HG02852 (cell line): ENCODE measurements at regions not wholly inside any gene's neighbourhood (a gene's known extent, or its start where the extent isn't known, plus 50 kb on each side); places are given as distances from the start of the nearest gene placed in this dataset.
"Not testable (repeated sequence)": the region's sequence is repeated elsewhere in the genome, so short reads cannot be mapped to it uniquely, and the experiment has no call there.

ENCODE experiments used
- ATAC-seq: cut with Tn5 transposase; IDR thresholded peaks from one replicate; pipeline ENCODE4 v1.9.1; 2021; ENCODE audit warnings: mild to moderate bottlenecking, moderate library complexity; ENCODE audit not compliant: unreplicated experiment

GRCh38 chr6:15813698-15814097 lies 150.9 kb upstream of the DTNBP1 start:
- not testable (repeated sequence) for ATAC-seq

GRCh38 chr6:15811107-15811506 lies 148.3 kb upstream of the DTNBP1 start:
- no peak for ATAC-seq

DNA sequence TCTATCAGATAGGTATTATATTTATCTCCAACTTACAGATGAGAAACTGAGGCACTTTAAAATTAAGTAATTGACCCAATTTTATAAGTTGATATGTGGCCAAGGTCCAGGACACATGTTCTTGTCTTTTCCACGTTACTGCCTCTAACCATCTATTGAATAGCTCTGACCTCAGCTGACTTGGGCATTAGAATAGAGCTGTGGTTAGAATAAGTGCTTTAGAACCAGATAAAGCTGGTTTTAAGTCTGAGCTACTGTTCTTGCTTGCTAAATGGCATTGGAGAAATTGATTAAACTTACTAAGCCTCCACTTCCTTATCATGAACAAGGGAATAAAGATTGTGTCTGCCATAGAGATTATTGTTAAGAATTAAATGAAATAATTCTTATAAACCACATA lies 147.8 kb upstream of the DTNBP1 start:
- ATAC-seq = no peak

GRCh38 chr6:15809367-15809766 lies 146.5 kb upstream of the DTNBP1 start:
- no peak for ATAC-seq

DNA sequence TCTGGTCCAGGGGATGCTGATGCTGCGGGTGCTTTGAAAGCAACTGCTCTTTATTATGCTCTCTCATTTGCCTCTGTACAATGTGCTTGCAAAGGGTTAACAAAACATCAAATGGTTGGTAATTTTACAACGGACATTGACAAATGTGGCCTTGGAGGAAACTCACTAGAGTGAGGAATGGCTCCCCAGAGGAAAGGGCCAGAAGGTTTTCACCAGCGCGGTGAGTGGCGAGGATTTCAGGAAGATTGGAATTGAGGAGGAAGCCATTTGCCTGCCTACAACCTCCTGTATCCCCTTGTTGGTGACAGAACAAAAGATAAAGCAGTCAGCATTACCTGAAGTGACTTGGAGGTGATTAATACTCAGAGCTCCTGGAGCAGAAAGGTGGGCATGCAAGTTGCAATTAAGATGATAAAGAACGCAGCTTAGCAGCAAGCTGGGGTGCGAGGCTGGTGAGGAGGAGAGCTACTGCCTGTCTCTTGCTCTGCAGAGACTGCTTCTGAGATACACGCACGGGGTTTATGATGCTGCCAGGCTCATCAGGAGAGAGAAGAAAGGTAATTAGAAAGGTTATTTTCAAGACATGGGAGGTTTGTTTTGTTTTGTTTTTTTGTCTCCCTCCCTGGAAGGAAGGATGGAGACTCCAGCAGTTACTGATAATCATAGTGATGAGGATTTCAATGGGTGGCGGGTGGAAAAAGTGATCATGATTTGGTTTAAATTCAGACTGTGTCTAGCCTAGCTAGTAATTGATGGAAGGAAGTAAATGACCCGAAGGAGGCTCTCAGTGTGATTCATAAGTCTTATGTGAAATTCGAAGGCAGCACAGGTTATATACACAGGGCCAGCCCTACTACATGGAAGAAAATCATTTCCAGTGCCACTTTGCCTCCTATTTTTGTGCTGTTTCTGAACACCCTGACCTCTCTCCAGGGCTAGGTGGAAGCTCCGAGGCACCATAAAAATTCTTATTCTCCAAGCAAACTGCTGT lies 141.6 kb upstream of the DTNBP1 start:
- no peak for ATAC-seq

GRCh38 chr6:15802466-15802865 lies 139.6 kb upstream of the DTNBP1 start:
- no peak for ATAC-seq

DNA sequence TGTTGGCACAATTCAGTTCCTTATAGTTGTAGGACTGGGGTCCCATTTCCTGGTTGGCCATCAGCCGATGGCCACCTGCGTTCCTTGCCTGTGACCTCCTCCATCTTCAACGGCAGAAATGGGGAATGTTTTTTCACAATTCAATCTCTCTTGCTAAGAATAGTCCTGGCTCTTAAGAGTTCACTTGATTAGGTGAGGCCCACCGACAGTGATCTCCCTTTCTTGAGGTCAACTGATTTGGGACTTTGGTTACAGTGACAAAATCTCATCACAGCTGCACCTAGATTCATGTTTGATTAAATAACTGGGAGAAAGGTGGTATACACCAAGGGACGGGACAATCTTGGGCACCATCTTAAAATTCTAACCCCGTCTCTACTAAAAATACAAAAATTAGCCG lies 139.1 kb upstream of the DTNBP1 start:
- ATAC-seq = no peak

DNA sequence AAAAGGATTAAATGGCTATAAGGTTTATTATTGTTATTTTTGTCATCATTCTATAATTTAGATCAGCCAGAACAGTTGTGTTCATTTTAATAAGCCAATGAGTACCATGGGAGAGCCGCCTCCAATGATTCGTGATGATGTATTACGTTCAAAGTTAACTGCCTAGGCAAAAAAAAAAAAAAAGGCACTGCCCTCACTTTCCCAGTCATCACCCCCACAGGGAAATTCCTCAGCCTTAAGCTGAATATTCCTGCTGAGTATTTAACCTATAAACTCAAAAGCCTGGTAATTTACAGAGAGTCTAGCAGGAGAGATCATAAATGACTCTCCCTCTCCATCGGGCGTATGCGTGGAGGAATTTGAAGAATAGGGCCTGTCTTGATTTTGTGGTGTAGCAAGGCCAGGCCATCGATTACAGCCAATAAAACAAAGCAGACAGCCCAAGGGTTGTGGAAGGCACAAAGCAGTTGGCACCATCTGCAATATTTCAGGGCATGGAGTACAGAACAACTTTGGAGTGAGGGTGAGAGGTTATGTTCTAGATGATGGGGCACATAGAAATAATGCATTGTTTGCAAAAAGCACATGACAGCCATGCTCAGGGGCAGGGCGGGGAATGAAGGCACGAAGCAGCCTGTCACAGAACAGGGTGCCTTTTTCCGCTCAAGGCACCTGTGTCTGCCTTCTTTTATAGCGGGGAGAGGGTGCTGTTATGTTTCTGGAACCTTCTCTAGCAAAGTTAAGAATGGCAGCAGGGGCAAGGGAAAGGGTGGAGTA lies 138.2 kb upstream of the DTNBP1 start:
- ATAC-seq = no peak

DNA sequence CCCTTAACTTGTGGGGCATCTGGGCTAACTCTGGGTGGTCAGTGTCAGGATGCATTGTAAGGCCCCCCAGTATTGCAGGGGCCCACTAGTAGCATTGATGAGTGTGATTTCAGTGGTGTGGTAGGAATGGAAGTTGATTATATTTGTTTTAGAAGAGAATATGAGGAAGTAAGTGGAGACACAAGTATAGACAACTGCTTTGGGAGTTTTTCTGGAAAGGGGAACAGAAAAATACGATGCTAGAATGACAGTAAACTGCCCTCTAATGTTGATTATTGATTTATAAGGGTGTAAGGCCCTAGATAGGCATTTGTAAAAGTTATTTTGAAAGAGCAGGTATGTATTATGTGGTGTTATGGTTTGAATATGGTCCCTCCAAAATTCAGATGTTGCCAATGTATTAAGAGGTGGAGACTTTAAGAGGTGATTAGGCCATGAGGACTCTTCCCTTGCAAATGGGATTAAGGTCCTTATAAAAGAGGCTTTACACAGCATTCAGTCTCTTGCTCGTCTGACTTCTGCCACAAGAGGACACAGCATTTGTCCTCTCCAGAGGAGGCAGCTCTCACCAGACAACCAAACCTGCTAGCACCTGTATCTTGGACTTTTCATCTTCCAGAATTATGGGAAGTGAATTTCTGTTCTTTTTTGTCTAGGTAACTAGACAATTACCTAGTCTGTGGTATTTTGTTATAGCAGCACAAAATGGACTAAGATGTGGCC lies 135.9 kb upstream of the DTNBP1 start:
- no peak for ATAC-seq

DNA sequence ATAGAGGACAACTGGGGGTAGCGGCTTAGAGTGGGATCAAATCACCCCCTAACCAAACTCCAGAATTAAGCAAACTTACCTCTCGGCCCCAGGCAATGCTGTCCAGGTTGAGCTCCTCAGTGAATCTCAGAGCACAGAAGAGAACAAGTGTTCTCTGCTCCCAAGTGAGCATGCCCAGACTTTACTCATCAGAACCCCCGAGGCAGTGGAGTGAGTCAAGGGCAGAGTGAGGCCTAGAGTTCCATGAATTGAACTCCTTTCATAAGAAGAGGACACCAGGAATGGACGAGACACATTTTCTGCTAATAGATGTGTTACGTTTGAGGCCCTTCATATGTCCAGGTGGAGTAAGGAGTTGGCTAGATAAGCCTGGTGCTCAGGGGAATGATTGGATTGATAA lies 134.0 kb upstream of the DTNBP1 start:
- ATAC-seq = no peak

DNA sequence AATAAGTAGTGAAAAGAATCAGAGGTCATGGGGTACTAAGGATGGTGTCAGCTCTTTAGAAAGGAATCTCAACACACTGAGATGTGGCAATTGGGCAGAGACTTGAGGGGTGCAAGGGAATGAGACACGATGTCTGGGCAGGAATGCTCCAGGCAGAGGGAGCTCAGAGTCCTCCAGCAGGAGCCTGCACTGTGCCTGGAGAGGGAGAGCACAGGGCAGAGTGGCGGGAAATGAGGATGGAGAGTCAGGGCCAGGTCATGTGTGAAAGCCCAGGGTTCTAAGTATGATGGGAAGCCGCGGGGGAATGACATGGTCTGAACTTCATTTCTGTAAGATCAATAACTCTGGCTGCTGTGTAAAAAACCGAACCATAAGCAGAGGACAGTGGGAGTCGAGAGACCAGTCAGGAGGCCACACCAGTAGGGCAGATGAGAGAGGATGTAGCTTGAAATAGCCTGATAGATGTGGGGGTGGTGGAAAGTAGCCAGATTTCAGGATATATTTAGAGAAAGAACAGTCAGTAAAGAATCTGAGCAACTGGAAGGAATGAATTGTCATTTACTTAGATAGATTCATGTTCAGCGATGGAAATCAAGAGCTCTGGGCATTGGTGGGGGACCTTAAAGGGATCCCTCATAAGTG lies 133.4 kb upstream of the DTNBP1 start:
- ATAC-seq = no peak

DNA sequence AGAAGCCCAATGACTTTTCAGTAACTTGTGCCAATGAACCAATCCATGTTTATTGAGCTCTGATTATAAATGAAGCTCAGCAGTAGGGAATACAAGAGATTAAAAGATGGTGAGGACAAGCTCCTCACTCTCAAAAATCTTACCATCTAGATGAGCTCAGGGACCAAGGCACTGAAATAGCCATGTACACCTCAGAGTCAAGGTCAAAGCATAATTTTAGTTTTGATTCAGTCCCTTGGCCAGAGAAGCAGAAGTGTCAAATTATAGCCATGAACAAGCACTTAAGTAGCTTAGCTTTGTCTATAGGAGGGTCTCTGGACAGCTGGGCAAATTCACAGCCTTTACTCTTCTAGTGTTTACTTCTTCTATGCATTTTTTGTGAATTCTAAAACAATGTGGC lies 131.0 kb upstream of the DTNBP1 start:
- ATAC-seq = no peak

GRCh38 chr6:15793288-15793687 lies 130.5 kb upstream of the DTNBP1 start:
- ATAC-seq = no peak

DNA sequence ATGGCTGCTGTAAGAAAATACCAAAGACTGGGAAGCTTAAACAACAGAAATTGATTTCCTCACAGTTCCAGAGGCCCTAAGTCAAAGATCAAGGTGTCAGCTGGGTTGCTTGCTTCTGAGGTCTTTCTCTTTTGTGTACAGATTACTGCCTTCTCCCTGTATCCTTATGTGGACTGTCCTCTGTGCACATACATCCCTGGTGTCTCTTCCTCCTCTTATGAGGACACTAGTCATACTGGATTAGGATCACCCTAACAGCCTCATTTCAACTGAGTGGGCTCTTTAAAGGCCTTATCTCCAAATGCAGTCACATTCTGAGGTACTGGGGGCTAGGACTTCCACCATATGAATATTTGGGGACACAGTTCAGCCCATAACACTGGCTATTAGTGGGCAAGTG lies 130.0 kb upstream of the DTNBP1 start:
- no peak for ATAC-seq

DNA sequence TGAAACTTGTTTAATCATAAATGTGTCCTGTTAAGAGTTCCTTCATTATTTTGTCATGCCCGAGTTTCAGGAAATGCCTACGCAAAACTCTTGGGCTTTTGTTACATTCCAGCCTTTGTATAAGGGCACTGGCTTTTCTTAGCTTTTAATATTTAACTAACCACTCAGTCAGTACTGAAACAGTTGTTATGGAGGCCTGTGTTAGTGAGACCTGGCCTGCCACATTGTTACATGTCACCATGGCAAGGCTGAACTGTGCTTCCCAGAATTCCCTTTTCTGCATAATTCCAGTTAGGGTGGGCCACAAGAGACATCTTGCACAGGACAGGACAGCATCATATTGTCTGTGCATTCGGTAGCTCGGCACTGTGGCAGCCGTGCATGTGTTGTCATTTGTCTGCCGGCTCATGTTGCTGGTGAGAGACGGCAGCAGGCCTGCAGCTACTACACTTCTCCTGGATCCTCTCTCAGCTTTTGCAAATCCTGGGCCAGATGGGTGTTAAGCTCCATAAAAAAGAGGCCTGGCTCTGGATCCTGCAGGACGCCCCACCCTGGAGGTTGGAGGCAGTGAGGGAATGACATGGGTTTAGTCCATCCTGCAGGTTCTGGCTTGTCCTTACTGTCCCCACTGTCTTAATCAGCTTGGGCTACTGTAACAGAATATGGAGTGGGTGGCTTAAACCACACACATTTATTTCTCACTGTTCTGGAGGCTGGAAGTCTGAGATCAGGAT lies 128.8 kb upstream of the DTNBP1 start:
- ATAC-seq = no peak

- no peak for ATAC-seq
Measured at GRCh38 chr6:15790116-15790515, 127.3 kb upstream of the DTNBP1 start.

GRCh38 chr6:15786846-15787245 lies 124.0 kb upstream of the DTNBP1 start:
- ATAC-seq = no peak

DNA sequence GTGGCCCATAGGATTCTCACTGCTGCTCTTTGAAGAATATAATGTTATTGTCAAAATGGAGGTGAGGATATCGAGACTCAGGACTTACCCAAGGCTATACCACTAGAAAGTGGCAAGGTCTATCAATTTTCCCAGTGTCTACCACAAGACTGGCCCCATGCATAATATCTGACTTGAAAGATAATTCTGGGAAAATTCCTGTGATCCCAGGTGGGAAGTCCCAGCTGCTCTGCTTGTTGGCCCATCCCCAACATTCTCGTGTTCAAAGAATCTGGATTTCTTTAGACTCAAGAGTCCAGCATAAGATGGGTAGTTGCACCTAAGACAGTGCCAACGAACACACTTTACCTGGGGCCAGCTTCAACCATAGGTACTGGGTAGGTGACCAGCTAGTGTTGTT lies 120.7 kb upstream of the DTNBP1 start:
- no peak for ATAC-seq

DNA sequence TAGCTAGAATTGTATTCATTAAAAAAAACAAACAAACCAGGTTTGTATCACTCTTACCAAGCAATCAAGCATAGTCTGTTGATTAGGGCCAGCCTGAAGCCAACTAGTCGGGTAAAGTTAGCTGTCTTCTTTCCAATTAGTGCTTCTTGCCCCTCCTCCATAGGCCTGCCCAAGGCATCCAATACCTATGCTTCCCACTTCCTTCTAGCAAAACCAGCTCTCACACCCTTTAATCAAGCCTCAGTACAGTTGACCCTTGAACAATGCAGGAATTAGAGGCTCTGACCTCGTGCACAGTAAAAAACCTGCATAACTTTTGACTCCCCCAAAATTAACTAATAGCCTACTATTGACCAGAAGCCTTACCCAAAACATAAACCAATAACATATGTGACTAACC lies 119.1 kb upstream of the DTNBP1 start:
- no peak for ATAC-seq

- ATAC-seq = no peak
Measured at GRCh38 chr6:15781333-15781732, 118.5 kb upstream of the DTNBP1 start.
